Keratinocyte (primary cell): ENCODE measurements at regions not wholly inside any gene's neighbourhood (a gene's known extent, or its start where the extent isn't known, plus 50 kb on each side); places are given as distances from the start of the nearest gene placed in this dataset.

ENCODE experiments used
- DNase-seq: peaks from one replicate; pipeline ENCODE4 v3.0.0-alpha.2; 2011; ENCODE audit warnings: low read depth, missing footprints, low spot score
- FAIRE-seq: peaks from 2 replicates; lab custom pipeline; 2011; peaks lifted over from hg19 to GRCh38; lab: Jason Lieb, UNC
- H2AFZ ChIP-seq: 2 replicates; pipeline ENCODE4 v1.6.0; 2012; ENCODE audit warnings: low read length, control low read depth, inconsistent platforms; ENCODE audit not compliant: control insufficient read depth
- H3K27ac ChIP-seq: 2 replicates; pipeline ENCODE4 v1.5.1; 2011; ENCODE audit warnings: low read length; ENCODE audit not compliant: control insufficient read depth, insufficient read depth
- H3K27me3 ChIP-seq: 3 replicates; pipeline ENCODE4 v1.6.0; 2011; ENCODE audit warnings: low read length; ENCODE audit not compliant: control insufficient read depth, insufficient read depth; ENCODE audit errors: extremely low read depth
- H3K36me3 ChIP-seq, 2 experiments: 2 replicates in 1 of 2; 3 replicates in 1 of 2; pipeline ENCODE4 v1.5.1; 2011; ENCODE audit warnings: low read length in 2 of 2, mild to moderate bottlenecking in 1 of 2; ENCODE audit not compliant: control insufficient read depth in 2 of 2, insufficient read depth in 2 of 2; ENCODE audit errors: extremely low read depth in 1 of 2
- H3K4me1 ChIP-seq: 3 replicates; pipeline ENCODE4 v1.5.1; 2011; ENCODE audit warnings: low read length; ENCODE audit not compliant: control insufficient read depth, insufficient read depth; ENCODE audit errors: extremely low read depth
- H3K4me2 ChIP-seq: 3 replicates; pipeline ENCODE4 v1.6.0; 2011; ENCODE audit warnings: low read depth, low read length; ENCODE audit not compliant: control insufficient read depth, insufficient read depth; ENCODE audit errors: extremely low read depth
- H3K4me3 ChIP-seq, 3 experiments: fragments of 200-600 bp in 1 of 3; sonication (generic) in 1 of 3; 2 replicates in 2 of 3; 3 replicates in 1 of 3; pipeline ENCODE4 v1.5.1; 2011 to 2016; ENCODE audit warnings: low read length in 3 of 3, mild to moderate bottlenecking in 3 of 3, control low read depth in 2 of 3, inconsistent platforms in 1 of 3, low read depth in 1 of 3, mixed read lengths in 1 of 3, mixed run types in 1 of 3, moderate library complexity in 1 of 3; ENCODE audit not compliant: control insufficient read depth in 2 of 3, insufficient read depth in 2 of 3; ENCODE audit errors: extremely low read depth in 1 of 3
- H3K79me2 ChIP-seq: 2 replicates; pipeline ENCODE4 v1.6.0; 2012; ENCODE audit warnings: low read length; ENCODE audit not compliant: control insufficient read depth, insufficient read depth
- H3K9ac ChIP-seq: 3 replicates; pipeline ENCODE4 v1.6.0; 2011; ENCODE audit warnings: low read length; ENCODE audit not compliant: control insufficient read depth, insufficient read depth; ENCODE audit errors: extremely low read depth
- H3K9me1 ChIP-seq: 3 replicates; pipeline ENCODE4 v1.6.0; 2011; ENCODE audit warnings: low read length; ENCODE audit not compliant: control insufficient read depth, insufficient read depth; ENCODE audit errors: extremely low read depth
- H3K9me3 ChIP-seq: 2 replicates; pipeline ENCODE4 v1.5.1; 2012; ENCODE audit warnings: low read depth, low read length; ENCODE audit not compliant: control insufficient read depth
- H4K20me1 ChIP-seq: 3 replicates; pipeline ENCODE4 v1.6.0; 2011; ENCODE audit warnings: low read length; ENCODE audit not compliant: control insufficient read depth, insufficient read depth; ENCODE audit errors: extremely low read depth
- CTCF ChIP-seq, 3 experiments: IDR thresholded peaks in 1 of 3; conservative IDR thresholded peaks in 1 of 3; optimal IDR thresholded peaks in 1 of 3; 2 replicates in 2 of 3; 3 replicates in 1 of 3; pipeline versions ENCODE3 to v1.5.1; 2011; ENCODE audit warnings: low read length in 3 of 3, mild to moderate bottlenecking in 3 of 3, moderate library complexity in 2 of 3, control low read depth in 1 of 3, inconsistent platforms in 1 of 3; ENCODE audit not compliant: insufficient read depth in 2 of 3; ENCODE audit errors: extremely low read depth in 1 of 3
- EZH2 ChIP-seq: IDR thresholded peaks from one replicate; pipeline ENCODE4 v1.6.1; 2012; ENCODE audit warnings: inconsistent platforms, mild to moderate bottlenecking, low read length, moderate library complexity
- dilution Hi-C: fragments of 300-500 bp; cut with MboI; formaldehyde crosslinking; loops from one replicate; pipeline ENCODE4 v1.7.0; 2020; ENCODE audit warnings: low sequenced_read_pairs; ENCODE audit not compliant: extremely low pct_ligation_motif_present

- Histone ChIP-seq H3K4me2 (no peak overlapping the region), H3K27me3 (no peaks in the 10 kb centered on the region), H3K4me3 (no peak overlapping the region), H3K9me3 (no peaks in the 10 kb centered on the region), H2AFZ (no peak overlapping the region), H3K9ac (no peak overlapping the region), H3K79me2 (no peaks in the 10 kb centered on the region), H3K9me1 (no peaks in the 10 kb centered on the region), H3K36me3 (no peaks in the 10 kb centered on the region), H4K20me1 (peaks cover 5% of the 10 kb centered on the region), H3K27ac (no peak overlapping the region), H3K4me1 (peaks cover 15% of the 10 kb centered on the region)
- dilution Hi-C loops = no loop called here
- DNase-seq = no peak
- FAIRE-seq = no peak
- no peak for TF ChIP-seq EZH2
- TF ChIP-seq CTCF (optimal IDR thresholded peaks at IDR 0.05 in 1 of 3, IDR thresholded peaks at IDR 0.05 in 1 of 3, conservative IDR thresholded peaks at IDR 0.05 in 1 of 3; ENCODE audit: extremely low read depth in 1 of 3, insufficient read depth in 2 of 3, low read length in 3 of 3) = no peak
Observed at GRCh38 chrX:69299951-69300714, 134.9 kb upstream of the PJA1 start.

- H3K9ac ChIP-seq = no peak overlapping the region
- TF ChIP-seq CTCF (optimal IDR thresholded peaks at IDR 0.05 in 1 of 3, IDR thresholded peaks at IDR 0.05 in 1 of 3, conservative IDR thresholded peaks at IDR 0.05 in 1 of 3; ENCODE audit: extremely low read depth in 1 of 3, insufficient read depth in 2 of 3, low read length in 3 of 3) (no peak), EZH2 (no peak)
- no peak overlapping the region for H3K4me2 ChIP-seq
- DNase-seq = no peak
- peaks cover 15% of the 10 kb centered on the region for H3K4me1 ChIP-seq
- dilution Hi-C loops = no loop called here
- H3K27ac ChIP-seq = no peak overlapping the region
- no peak for FAIRE-seq
- no peaks in the 10 kb centered on the region for H3K9me3 ChIP-seq
- no peaks in the 10 kb centered on the region for H3K9me1 ChIP-seq
- H2AFZ ChIP-seq = no peak overlapping the region
- no peak overlapping the region for H3K4me3 ChIP-seq
- H3K79me2 ChIP-seq = no peaks in the 10 kb centered on the region
- H3K27me3 ChIP-seq = no peaks in the 10 kb centered on the region
- no peaks in the 10 kb centered on the region for H3K36me3 ChIP-seq
- H4K20me1 ChIP-seq = peaks cover 5% of the 10 kb centered on the region
Observed at GRCh38 chrX:69299285-69299684, 134.0 kb upstream of the PJA1 start.
